Epidermal melanocyte (primary cell): ENCODE measurements at regions not wholly inside any gene's neighbourhood (a gene's known extent, or its start where the extent isn't known, plus 50 kb on each side); places are given as distances from the start of the nearest gene placed in this dataset.
"Not testable (repeated sequence)": the region's sequence is repeated elsewhere in the genome, so short reads cannot be mapped to it uniquely, and the experiment has no call there.

Source experiments
- DNase-seq: peaks from one replicate; pipeline ENCODE4 v3.0.0; 2011; ENCODE audit warnings: low spot score; ENCODE audit not compliant: insufficient read length

GRCh38 chr1:100628631-100629081 is 90.7 kb downstream of the GPR88 start:
- DNase-seq = no peak

DNA sequence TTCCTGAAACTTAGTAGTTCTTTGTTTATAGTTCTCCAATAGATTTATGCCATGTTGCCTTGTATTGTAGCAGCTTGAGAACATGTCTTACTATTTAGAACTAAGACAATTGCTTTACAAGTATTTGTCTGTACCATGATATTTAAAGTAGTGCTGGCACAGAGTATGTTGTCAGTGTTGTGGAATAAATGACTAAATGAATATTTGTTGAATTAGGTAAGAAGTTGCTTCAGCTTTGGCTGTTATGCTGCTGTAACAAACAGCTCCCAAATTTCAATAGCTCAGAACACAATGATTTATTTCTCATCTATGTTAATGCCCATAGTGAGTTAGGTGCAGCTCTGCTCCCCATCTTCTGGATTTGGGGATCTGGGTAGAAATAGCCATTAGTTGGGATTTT is 90.2 kb upstream of the VCAM1 start:
- DNase-seq = no peak

DNA sequence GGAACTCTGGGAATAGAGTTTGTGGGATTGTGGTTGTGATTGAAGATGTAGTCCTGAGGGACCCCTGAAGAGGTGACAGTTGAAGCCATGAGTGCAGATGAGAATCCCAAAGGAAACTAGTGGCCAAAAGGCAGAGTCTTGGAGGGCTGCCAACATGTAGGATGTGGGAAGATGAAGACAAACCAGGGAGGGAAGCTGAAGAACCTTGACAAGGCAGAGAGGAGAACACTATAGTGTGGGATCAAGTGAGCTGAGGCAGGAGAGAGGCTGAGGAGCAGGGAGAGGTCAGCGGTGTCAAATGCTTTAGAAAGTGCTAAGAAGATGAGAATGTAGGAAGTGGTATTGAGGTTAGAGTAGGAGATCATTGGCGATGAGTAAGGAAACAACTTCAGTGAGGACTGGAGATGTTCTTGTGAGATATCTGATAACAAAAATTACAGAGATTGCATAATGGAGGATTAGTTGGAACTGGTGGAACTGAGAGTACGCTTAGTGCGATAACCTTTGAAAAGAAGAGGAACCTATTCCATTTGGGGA is 88.5 kb upstream of the VCAM1 start:
- DNase-seq = no peak

DNA sequence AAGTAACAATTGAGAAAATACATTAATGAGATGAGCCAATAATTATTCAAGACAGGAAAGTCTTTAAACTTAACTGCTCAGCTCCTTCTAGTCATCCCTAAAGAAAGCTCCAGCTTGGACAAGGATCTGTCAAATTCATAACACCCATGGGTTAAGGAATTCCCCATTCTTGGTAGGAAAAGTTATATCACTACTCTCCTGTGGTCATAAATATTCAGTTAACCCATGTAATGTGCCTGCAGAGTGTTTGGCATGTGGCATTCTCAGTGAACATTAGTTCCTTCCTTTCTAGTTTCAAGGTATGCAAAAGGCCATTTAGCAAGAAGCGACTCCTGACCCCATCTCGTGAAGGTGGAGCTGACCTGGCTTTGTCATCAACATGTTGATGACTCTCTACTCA is 76.7 kb upstream of the VCAM1 start:
- no peak for DNase-seq

GRCh38 chr1:100643471-100644196 is 75.9 kb upstream of the VCAM1 start:
- no peak for DNase-seq

GRCh38 chr1:100646001-100646400 is 73.5 kb upstream of the VCAM1 start:
- DNase-seq = no peak

GRCh38 chr1:100649146-100649545 is 70.4 kb upstream of the VCAM1 start:
- DNase-seq = no peak

GRCh38 chr1:100657876-100658715 is 61.4 kb upstream of the VCAM1 start:
- DNase-seq = no peak

DNA sequence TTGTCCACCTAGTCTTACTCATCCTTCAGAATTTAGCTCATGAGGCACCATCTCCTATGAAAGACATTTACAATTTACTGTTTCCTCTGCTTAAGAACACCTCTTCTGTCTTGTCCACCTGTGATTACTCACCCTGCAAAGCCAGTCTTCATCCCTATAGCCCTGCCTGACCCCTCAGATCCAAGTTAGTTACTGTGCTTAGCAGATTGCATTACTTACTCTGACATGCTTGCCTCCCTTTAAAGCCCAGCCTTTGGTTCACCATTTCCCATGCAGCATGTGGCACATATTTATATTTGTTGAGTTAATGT is 60.9 kb upstream of the VCAM1 start:
- DNase-seq = no peak

- no peak for DNase-seq
Observed at GRCh38 chr1:100661176-100661575, 58.4 kb upstream of the VCAM1 start.

GRCh38 chr1:100668494-100668893 is 51.0 kb upstream of the VCAM1 start:
- DNase-seq = not testable (repeated sequence)
